Fibroblast of upper back skin (primary cell): ENCODE measurements at regions not wholly inside any gene's neighbourhood (a gene's known extent, or its start where the extent isn't known, plus 50 kb on each side); places are given as distances from the start of the nearest gene placed in this dataset.
A peak's percentile ranks its signal among the peaks of the same experiment; 100 is the strongest.
"Not testable (repeated sequence)": the region's sequence is repeated elsewhere in the genome, so short reads cannot be mapped to it uniquely, and the experiment has no call there.

Source experiments
- DNase-seq: peaks from one replicate; pipeline ENCODE4 v3.0.0-alpha.2; 2013

GRCh38 chr3:101999177-101999779, 150.0 kb downstream of the NFKBIZ start:
- peak; percentile 62 for DNase-seq

GRCh38 chr3:102000620-102001209, 151.4 kb downstream of the NFKBIZ start:
- DNase-seq = no peak

GRCh38 chr3:102002056-102002455, 152.7 kb downstream of the NFKBIZ start:
- no peak for DNase-seq

GRCh38 chr3:102004561-102004960, 155.2 kb downstream of the NFKBIZ start:
- DNase-seq = no peak

GRCh38 chr3:102005551-102005950, 156.2 kb downstream of the NFKBIZ start:
- DNase-seq = no peak

- DNase-seq = peak; percentile 97
These were observed 157.6 kb downstream of the NFKBIZ start for GRCh38 chr3:102006812-102007485.

GRCh38 chr3:102008436-102008835, 159.1 kb downstream of the NFKBIZ start:
- not testable (repeated sequence) for DNase-seq

GRCh38 chr3:102016417-102016816, 167.1 kb downstream of the NFKBIZ start:
- DNase-seq = no peak

GRCh38 chr3:102017784-102018183, 168.5 kb downstream of the NFKBIZ start:
- DNase-seq = no peak

GRCh38 chr3:102018551-102018950, 169.2 kb downstream of the NFKBIZ start:
- no peak for DNase-seq

GRCh38 chr3:102020735-102021134, 171.4 kb downstream of the NFKBIZ start:
- DNase-seq = no peak

- DNase-seq = no peak
These were observed 175.1 kb downstream of the NFKBIZ start for GRCh38 chr3:102024270-102024904.

GRCh38 chr3:102025606-102026270, 176.4 kb downstream of the NFKBIZ start:
- no peak for DNase-seq

GRCh38 chr3:102026656-102027055, 177.3 kb downstream of the NFKBIZ start:
- no peak for DNase-seq

- no peak for DNase-seq
These were observed 181.3 kb downstream of the NFKBIZ start for GRCh38 chr3:102030661-102031060.

GRCh38 chr3:102031834-102032233, 182.5 kb downstream of the NFKBIZ start:
- no peak for DNase-seq

- no peak for DNase-seq
These were observed 183.4 kb downstream of the NFKBIZ start for GRCh38 chr3:102032491-102033383.

- peak; percentile 85 for DNase-seq
These were observed 185.5 kb downstream of the NFKBIZ start for GRCh38 chr3:102034639-102035451.

- no peak for DNase-seq
These were observed 186.7 kb downstream of the NFKBIZ start for GRCh38 chr3:102036017-102036416.

- DNase-seq = no peak
These were observed 187.2 kb downstream of the NFKBIZ start for GRCh38 chr3:102036472-102036871.

GRCh38 chr3:102037209-102037608, 187.9 kb downstream of the NFKBIZ start:
- DNase-seq = peak; percentile 47
